Gastrocnemius medialis (tissue), 4 donors: ENCODE measurements at regions not wholly inside any gene's neighbourhood (a gene's known extent, or its start where the extent isn't known, plus 50 kb on each side); places are given as distances from the start of the nearest gene placed in this dataset.

ENCODE experiments used
- ATAC-seq, 2 donors: fragments of 150-250 bp; one replicate each; pipeline ENCODE4 v1.9.1; 2016
- DNase-seq, 2 donors: peaks; one replicate each; pipeline ENCODE4 v3.0.0-alpha.2; 2019
- H3K27ac ChIP-seq, 4 donors: fragments of 200-600 bp; sonication (generic); 1 replicate in 1 of 4; 2 replicates in 3 of 4; pipeline ENCODE4 v1.5.1; 2016 to 2018; ENCODE audit warnings: mild to moderate bottlenecking in 2 of 4, moderate library complexity in 1 of 4
- H3K27me3 ChIP-seq, 3 donors: fragments of 200-600 bp; sonication (generic) in 2 of 3; 1 replicate in 1 of 3; 2 replicates in 2 of 3; pipeline versions ENCODE4 v1.5.1 to v1.6.0; 2016 to 2019; ENCODE audit warnings: mild to moderate bottlenecking in 1 of 3, moderate library complexity in 1 of 3
- H3K36me3 ChIP-seq, 2 donors: fragments of 200-600 bp; sonication (generic) in 1 of 2; one replicate each; pipeline ENCODE4 v1.5.1; 2017 to 2018
- H3K4me1 ChIP-seq, 2 donors: fragments of 200-600 bp; sonication (generic) in 1 of 2; one replicate each; pipeline ENCODE4 v1.5.1; 2016 to 2017; ENCODE audit warnings: mild to moderate bottlenecking in 2 of 2
- H3K4me3 ChIP-seq, 4 donors: fragments of 200-600 bp; sonication (generic) in 3 of 4; 1 replicate in 1 of 4; 2 replicates in 3 of 4; pipeline ENCODE4 v1.5.1; 2016 to 2019; ENCODE audit warnings: mild to moderate bottlenecking in 2 of 4
- H3K9me3 ChIP-seq, 3 donors: fragments of 200-600 bp; sonication (generic) in 2 of 3; 1 replicate in 1 of 3; 2 replicates in 2 of 3; pipeline ENCODE4 v1.5.1; 2016 to 2019
- POLR2A ChIP-seq, 2 donors: fragments of 450-650 bp; IDR thresholded peaks; one replicate each; pipeline ENCODE4 v1.6.1; 2017; ENCODE audit warnings: antibody characterized with exemption in 2 of 2, mild to moderate bottlenecking in 2 of 2, moderate library complexity in 2 of 2
- in situ Hi-C, 4 donors: fragments of 200-750 bp; cut with MboI; loops; one replicate each; pipeline versions ENCODE4 v1.15.0 to v1.8.0; 2017; ENCODE audit warnings: low sequenced_read_pairs in 4 of 4
- intact Hi-C: fragments of 100-400 bp; cut with DNase I; formaldehyde crosslinking; loops from one replicate; pipeline ENCODE4 v1.15.1; 2023; ENCODE audit warnings: low total_unique reads
- TF ChIP-seq, protein P1 (sequence below), 5 experiments: fragments of 450-650 bp in 3 of 5; fragments of 200-600 bp in 2 of 5; sonication (generic) in 2 of 5; IDR thresholded peaks in 4 of 5; conservative IDR thresholded peaks in 1 of 5; 1 replicate in 4 of 5; 2 replicates in 1 of 5; pipeline ENCODE4 v1.5.1; 2016 to 2019; ENCODE audit warnings: antibody characterized with exemption in 5 of 5, mild to moderate bottlenecking in 3 of 5, moderate library complexity in 3 of 5

DNA sequence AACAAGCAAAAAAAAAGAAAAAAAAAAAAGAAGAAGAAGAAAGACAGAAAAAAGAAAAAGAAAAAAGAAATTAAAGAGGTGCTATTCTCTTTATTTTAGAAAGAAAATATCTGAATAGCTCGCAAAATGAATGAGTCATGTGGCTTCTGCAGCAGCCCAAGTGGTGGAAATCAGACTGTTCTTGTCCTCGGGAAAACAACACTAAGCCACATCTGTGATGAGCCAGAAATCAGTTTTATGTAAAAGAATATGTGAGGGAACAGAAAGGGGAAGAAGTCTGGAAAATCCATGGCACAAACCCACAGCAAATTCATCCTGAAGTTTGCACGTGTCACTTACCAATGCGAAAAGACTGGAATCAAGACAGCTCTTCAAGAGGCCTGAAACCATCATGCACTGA lies 118.7 kb upstream of the GAS1 start:
- Histone ChIP-seq H3K9me3 (no peaks in the 10 kb centered on the region), H3K4me1 (peaks cover 17 to 26% of the 10 kb centered on the region in 2 donors), H3K27ac (no peak overlapping the region), H3K4me3 (no peak overlapping the region), H3K36me3 (no peaks in the 10 kb centered on the region), H3K27me3 (no peaks in the 10 kb centered on the region)
- DNase-seq (no peak), ATAC-seq (no peak)
- no peak for TF ChIP-seq POLR2A (IDR thresholded peaks at IDR 0.05)
- TF ChIP-seq, protein P1, sequence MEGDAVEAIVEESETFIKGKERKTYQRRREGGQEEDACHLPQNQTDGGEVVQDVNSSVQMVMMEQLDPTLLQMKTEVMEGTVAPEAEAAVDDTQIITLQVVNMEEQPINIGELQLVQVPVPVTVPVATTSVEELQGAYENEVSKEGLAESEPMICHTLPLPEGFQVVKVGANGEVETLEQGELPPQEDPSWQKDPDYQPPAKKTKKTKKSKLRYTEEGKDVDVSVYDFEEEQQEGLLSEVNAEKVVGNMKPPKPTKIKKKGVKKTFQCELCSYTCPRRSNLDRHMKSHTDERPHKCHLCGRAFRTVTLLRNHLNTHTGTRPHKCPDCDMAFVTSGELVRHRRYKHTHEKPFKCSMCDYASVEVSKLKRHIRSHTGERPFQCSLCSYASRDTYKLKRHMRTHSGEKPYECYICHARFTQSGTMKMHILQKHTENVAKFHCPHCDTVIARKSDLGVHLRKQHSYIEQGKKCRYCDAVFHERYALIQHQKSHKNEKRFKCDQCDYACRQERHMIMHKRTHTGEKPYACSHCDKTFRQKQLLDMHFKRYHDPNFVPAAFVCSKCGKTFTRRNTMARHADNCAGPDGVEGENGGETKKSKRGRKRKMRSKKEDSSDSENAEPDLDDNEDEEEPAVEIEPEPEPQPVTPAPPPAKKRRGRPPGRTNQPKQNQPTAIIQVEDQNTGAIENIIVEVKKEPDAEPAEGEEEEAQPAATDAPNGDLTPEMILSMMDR (IDR thresholded peaks at IDR 0.05 in 4 of 5, conservative IDR thresholded peaks at IDR 0.05 in 1 of 5), result no peak
- intact Hi-C loops (no loop called here), in situ Hi-C loops (loop anchor here in 1 of 4 donors (25.0 kb wide), 1 partner anchor 104 kb away; no protein-coding TSS in a partner anchor)

DNA sequence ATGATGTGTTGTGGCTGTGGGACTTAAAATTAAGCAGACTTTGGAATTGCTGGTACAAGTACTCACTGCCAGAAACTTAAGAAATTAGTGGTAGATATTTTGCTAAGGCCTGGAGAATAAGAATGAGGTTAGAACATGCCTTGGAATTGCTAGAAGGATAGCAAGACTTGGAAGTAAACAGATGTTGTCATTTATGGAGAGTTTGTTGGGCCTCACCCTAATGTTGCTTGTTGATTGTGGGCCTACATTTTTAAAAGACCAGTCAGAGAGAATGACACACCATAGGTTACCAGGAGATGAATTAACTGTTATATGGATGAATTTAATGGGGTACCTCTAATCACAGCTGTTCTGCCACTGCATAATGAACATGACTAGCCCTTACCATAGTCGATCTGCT lies 120.1 kb upstream of the GAS1 start:
- Histone ChIP-seq H3K27ac (no peak overlapping the region), H3K36me3 (no peaks in the 10 kb centered on the region), H3K9me3 (no peaks in the 10 kb centered on the region), H3K27me3 (no peaks in the 10 kb centered on the region), H3K4me3 (no peak overlapping the region), H3K4me1 (peaks cover 17 to 27% of the 10 kb centered on the region in 2 donors)
- TF ChIP-seq, protein P1 (IDR thresholded peaks at IDR 0.05 in 4 of 5, conservative IDR thresholded peaks at IDR 0.05 in 1 of 5), result no peak
- TF ChIP-seq POLR2A (IDR thresholded peaks at IDR 0.05), result no peak
- DNase-seq (no peak), ATAC-seq (peak in 1 of 2 donors; percentile 21)
- in situ Hi-C loops (loop anchor here in 1 of 4 donors (25.0 kb wide), 1 partner anchor 105 kb away; no protein-coding TSS in a partner anchor), intact Hi-C loops (no loop called here)

DNA sequence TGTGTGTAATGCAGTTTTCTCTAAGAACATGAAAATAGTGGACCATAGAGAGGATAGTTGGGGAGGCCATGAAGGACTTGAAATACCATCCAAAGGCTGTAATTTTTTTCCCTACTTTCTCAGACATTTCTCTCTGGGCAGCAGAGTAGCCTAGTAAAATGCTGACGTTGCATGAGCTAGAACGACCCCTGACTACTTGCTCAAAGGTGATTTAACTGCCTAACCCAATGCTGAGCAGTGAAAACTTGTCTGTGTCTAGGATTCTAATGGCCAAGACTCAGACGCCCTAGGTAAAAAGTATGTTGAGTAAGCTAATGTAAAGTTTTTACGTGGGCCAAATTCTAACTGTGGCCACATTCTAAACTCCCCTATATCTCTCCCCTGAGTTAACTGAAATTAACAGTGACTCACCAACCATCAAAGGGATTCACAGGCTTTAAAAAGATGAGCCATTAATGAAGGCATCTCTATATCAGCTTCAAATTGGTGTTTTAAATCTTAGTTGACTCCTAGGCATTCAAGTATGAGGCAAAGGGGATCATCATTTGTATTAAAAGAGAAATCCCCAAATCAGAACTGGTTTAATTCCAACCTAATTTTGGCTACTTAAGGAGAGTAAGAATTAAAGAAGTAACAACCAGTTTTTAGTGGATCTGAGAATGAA lies 121.0 kb upstream of the GAS1 start:
- no peak for DNase-seq
- ATAC-seq, result no peak
- H3K4me3 ChIP-seq, result no peak overlapping the region
- peaks cover 17 to 26% of the 10 kb centered on the region in 2 donors for H3K4me1 ChIP-seq
- in situ Hi-C loops (loop anchor here in 1 of 4 donors (25.0 kb wide), 1 partner anchor 106 kb away; no protein-coding TSS in a partner anchor), intact Hi-C loops (no loop called here)
- no peaks in the 10 kb centered on the region for H3K9me3 ChIP-seq
- no peak overlapping the region for H3K27ac ChIP-seq
- H3K36me3 ChIP-seq, result no peaks in the 10 kb centered on the region
- H3K27me3 ChIP-seq, result no peaks in the 10 kb centered on the region
- TF ChIP-seq, protein P1 (IDR thresholded peaks at IDR 0.05 in 4 of 5, conservative IDR thresholded peaks at IDR 0.05 in 1 of 5), result no peak
- TF ChIP-seq POLR2A (IDR thresholded peaks at IDR 0.05), result no peak

DNA sequence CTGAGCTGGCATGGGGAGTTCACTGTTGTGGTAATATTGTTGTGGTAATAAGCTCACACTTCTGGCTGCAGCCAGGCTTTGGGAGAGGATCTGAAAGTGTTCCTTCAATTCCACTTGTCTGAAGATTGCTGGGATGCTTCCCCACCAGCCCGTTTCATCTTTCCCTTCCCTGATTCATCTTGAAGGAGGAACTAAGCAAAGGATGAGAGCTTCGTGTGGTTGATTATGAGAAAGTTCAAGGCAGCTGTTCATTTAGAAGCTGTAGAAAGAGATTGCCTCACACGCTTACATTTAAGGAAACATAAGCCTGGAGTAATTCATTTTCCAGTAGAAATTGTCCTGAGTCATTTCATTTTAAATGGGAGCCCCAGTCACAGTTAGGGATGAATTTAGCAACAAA lies 122.4 kb upstream of the GAS1 start:
- in situ Hi-C loops, result loop anchor here in 1 of 4 donors (25.0 kb wide), 1 partner anchor 107 kb away; no protein-coding TSS in a partner anchor
- no peak for TF ChIP-seq POLR2A (IDR thresholded peaks at IDR 0.05)
- TF ChIP-seq, protein P1 (IDR thresholded peaks at IDR 0.05 in 4 of 5, conservative IDR thresholded peaks at IDR 0.05 in 1 of 5), result no peak
- no peak overlapping the region for H3K27ac ChIP-seq
- peak in 1 of 2 donors; percentile 36 for ATAC-seq
- no peaks in the 10 kb centered on the region for H3K27me3 ChIP-seq
- no peak for DNase-seq
- no peaks in the 10 kb centered on the region for H3K36me3 ChIP-seq
- H3K4me3 ChIP-seq, result no peak overlapping the region
- peaks cover 13 to 19% of the 10 kb centered on the region in 2 donors for H3K4me1 ChIP-seq
- H3K9me3 ChIP-seq, result no peaks in the 10 kb centered on the region
- intact Hi-C loops, result no loop called here
